ENCODE measurements at regions not wholly inside any gene's neighbourhood (a gene's known extent, or its start where the extent isn't known, plus 50 kb on each side); places are given as distances from the start of the nearest gene placed in this dataset.
A peak's percentile ranks its signal among the peaks of the same experiment; 100 is the strongest.

- no peak overlapping the region for H2BK12ac ChIP-seq (ENCODE audit: insufficient read length, low read depth, low read length)
- H4K91ac ChIP-seq (ENCODE audit: insufficient read length, low read depth, low read length) = no peak overlapping the region
- H4K20me1 ChIP-seq (ENCODE audit: control insufficient read depth, insufficient read depth, insufficient read length) = peaks cover 2% of the 10 kb centered on the region
- Mint-ChIP-seq H3K27ac (peak overlapping the region in 1 of 3 experiments; percentile 25; a peak in 2 of 7 replicates), H3K4me3 (no peak overlapping the region), H3K36me3 (ENCODE audit: insufficient read depth in 1 of 3, low read depth in 3 of 3) (peaks cover 11 to 40% (median 38%) of the 10 kb centered on the region in 3 experiments; a peak in 6 of 7 replicates), H3K4me1 (peaks cover 7 to 17% of the 10 kb centered on the region in 2 experiments), H3K27me3 (ENCODE audit: low read depth) (peaks cover 1% of the 10 kb centered on the region; the same call in 1 of the 2 replicates), H3K9me3 (no peaks in the 10 kb centered on the region)
- H3K4ac ChIP-seq (ENCODE audit: low read depth, low read length) = no peak overlapping the region
- no peak for DNase-seq
- no peak overlapping the region for H3K18ac ChIP-seq (ENCODE audit: insufficient read length, low read depth, low read length)
- H2BK20ac ChIP-seq (ENCODE audit: low read depth, low read length, poor library complexity, severe bottlenecking) = no peak overlapping the region
- no peak overlapping the region for H3K9ac ChIP-seq (ENCODE audit: extremely low read depth, insufficient read length, low read length)
- no peaks in the 10 kb centered on the region for H3K4me1 ChIP-seq (ENCODE audit: insufficient read depth, low read length)
- H3K56ac ChIP-seq (ENCODE audit: insufficient read length, low read depth, low read length) = no peak overlapping the region
- no peak overlapping the region for H2BK5ac ChIP-seq (ENCODE audit: insufficient read length, low read length)
- no peak overlapping the region for H3K14ac ChIP-seq (ENCODE audit: insufficient read depth, low read length)
- no peak overlapping the region for H2BK120ac ChIP-seq (ENCODE audit: low read depth, low read length, poor library complexity, severe bottlenecking)
- H3K4me2 ChIP-seq (ENCODE audit: insufficient read depth, insufficient read length, low read length) = no peak overlapping the region
- no peak overlapping the region for H2AFZ ChIP-seq (ENCODE audit: low read length)
- H3K23ac ChIP-seq (ENCODE audit: insufficient read length, low read depth, low read length) = no peak overlapping the region
- no peak overlapping the region for H2AK5ac ChIP-seq (ENCODE audit: insufficient read length, low read length)
- H3K27me3 ChIP-seq (ENCODE audit: insufficient read depth, low read length) = no peaks in the 10 kb centered on the region
- no peak overlapping the region for H3T11ph ChIP-seq (ENCODE audit: low read length)
- peaks cover 4% of the 10 kb centered on the region for H3K79me1 ChIP-seq (ENCODE audit: insufficient read depth, low read depth, low read length, poor library complexity, severe bottlenecking)
- H3K23me2 ChIP-seq (ENCODE audit: insufficient read length, low read depth, low read length, poor library complexity, severe bottlenecking) = no peaks in the 10 kb centered on the region
- no peaks in the 10 kb centered on the region for H3K9me3 ChIP-seq (ENCODE audit: control insufficient read depth, low read depth, low read length)
- no peak overlapping the region for H4K8ac ChIP-seq (replicated peaks; ENCODE audit: insufficient read length, low read depth, low read length)
- H4K5ac ChIP-seq (ENCODE audit: insufficient read length, low read depth, low read length) = no peak overlapping the region
- H3K27ac ChIP-seq (ENCODE audit: insufficient read length, low read depth, low read length) = no peak overlapping the region
- H2BK15ac ChIP-seq (ENCODE audit: low read depth, low read length) = no peak overlapping the region
- WGBS (ENCODE audit: extremely low coverage, insufficient read length, low lambda C conversion rate) = no CpG with 5 or more reads among the region's 18 CpGs
- H3K79me2 ChIP-seq (ENCODE audit: insufficient read depth, low read length) = peaks cover 2% of the 10 kb centered on the region; the same call in 1 of the 2 replicates
- TF ChIP-seq CTCF (conservative IDR thresholded peaks at IDR 0.05) = no peak
Measured at GRCh38 chr12:124485371-124485770, 82.0 kb downstream of the NCOR2 start.

Measured in H9 (cell line).